A673 (cell line): ENCODE measurements at regions not wholly inside any gene's neighbourhood (a gene's known extent, or its start where the extent isn't known, plus 50 kb on each side); places are given as distances from the start of the nearest gene placed in this dataset.

Experiments
- EZH2 ChIP-seq: fragments of 200-600 bp; sonication (generic); IDR thresholded peaks from 2 replicates; pipeline ENCODE4 v1.6.1; 2017; ENCODE audit warnings: borderline replicate concordance, low read depth, mild to moderate bottlenecking, mixed read lengths, antibody characterized with exemption, low read length; ENCODE audit not compliant: poor library complexity, severe bottlenecking
- TF ChIP-seq, protein P1 (sequence below): fragments of 300-800, 200-600 bp; sonication (generic); conservative IDR thresholded peaks from 2 replicates; pipeline ENCODE4 v1.5.1; 2017; ENCODE audit warnings: low read depth, mild to moderate bottlenecking, antibody characterized with exemption, low read length, moderate library complexity, mixed read lengths

GRCh38 chr2:59584958-59585357 lies 968.5 kb downstream of the BCL11A start:
- TF ChIP-seq, protein P1, sequence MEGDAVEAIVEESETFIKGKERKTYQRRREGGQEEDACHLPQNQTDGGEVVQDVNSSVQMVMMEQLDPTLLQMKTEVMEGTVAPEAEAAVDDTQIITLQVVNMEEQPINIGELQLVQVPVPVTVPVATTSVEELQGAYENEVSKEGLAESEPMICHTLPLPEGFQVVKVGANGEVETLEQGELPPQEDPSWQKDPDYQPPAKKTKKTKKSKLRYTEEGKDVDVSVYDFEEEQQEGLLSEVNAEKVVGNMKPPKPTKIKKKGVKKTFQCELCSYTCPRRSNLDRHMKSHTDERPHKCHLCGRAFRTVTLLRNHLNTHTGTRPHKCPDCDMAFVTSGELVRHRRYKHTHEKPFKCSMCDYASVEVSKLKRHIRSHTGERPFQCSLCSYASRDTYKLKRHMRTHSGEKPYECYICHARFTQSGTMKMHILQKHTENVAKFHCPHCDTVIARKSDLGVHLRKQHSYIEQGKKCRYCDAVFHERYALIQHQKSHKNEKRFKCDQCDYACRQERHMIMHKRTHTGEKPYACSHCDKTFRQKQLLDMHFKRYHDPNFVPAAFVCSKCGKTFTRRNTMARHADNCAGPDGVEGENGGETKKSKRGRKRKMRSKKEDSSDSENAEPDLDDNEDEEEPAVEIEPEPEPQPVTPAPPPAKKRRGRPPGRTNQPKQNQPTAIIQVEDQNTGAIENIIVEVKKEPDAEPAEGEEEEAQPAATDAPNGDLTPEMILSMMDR, result peak; percentile 39
- no peak for TF ChIP-seq EZH2
